ENCODE measurements at regions not wholly inside any gene's neighbourhood (a gene's known extent, or its start where the extent isn't known, plus 50 kb on each side); places are given as distances from the start of the nearest gene placed in this dataset.

- Histone ChIP-seq H3K9ac (ENCODE audit: low read depth, low read length) (no peak overlapping the region), H3K9me3 (ENCODE audit: insufficient read depth, low read length, severe bottlenecking) (no peaks in the 10 kb centered on the region), H3K27me3 (ENCODE audit: insufficient read depth, low read length, poor library complexity) (no peaks in the 10 kb centered on the region), H3K36me3 (ENCODE audit: insufficient read depth, low read length) (no peaks in the 10 kb centered on the region), H3K4me1 (ENCODE audit: insufficient read depth, low read length) (no peaks in the 10 kb centered on the region), H3K27ac (ENCODE audit: low read length) (no peak overlapping the region), H3K4me2 (ENCODE audit: insufficient read depth, low read length) (no peak overlapping the region), H4K20me1 (ENCODE audit: insufficient read depth, low read length) (no peaks in the 10 kb centered on the region), H2AFZ (ENCODE audit: low read depth, low read length) (no peak overlapping the region), H3K4me3 (ENCODE audit: low read depth in 1 of 2, low read length in 2 of 2) (no peak overlapping the region), H3K79me2 (ENCODE audit: insufficient read depth, low read length) (no peaks in the 10 kb centered on the region)
- ATAC-seq (ENCODE audit: insufficient read depth, low read depth) (peak; percentile 44; the same call in 2 of the 3 replicates), DNase-seq (peak; percentile 27)
- TF ChIP-seq EZH2 (IDR thresholded peaks at IDR 0.05; ENCODE audit: borderline replicate concordance, low read depth, low read length, severe bottlenecking) (no peak), CTCF (IDR thresholded peaks at IDR 0.05; ENCODE audit: borderline replicate concordance, extremely low read depth, low read length, poor library complexity, severe bottlenecking) (no peak)
These were observed 55.4 kb upstream of the LMTK2 start for GRCh38 chr7:98051118-98051744.

GRCh38 chr7:98054585-98054984 is 52.1 kb upstream of the LMTK2 start:
- no peak for TF ChIP-seq EZH2 (IDR thresholded peaks at IDR 0.05; ENCODE audit: borderline replicate concordance, low read depth, low read length, severe bottlenecking)
- no peak for TF ChIP-seq CTCF (IDR thresholded peaks at IDR 0.05; ENCODE audit: borderline replicate concordance, extremely low read depth, low read length, poor library complexity, severe bottlenecking)
- no peak for DNase-seq

GRCh38 chr7:98056580-98056979 is 50.1 kb upstream of the LMTK2 start:
- no peak for TF ChIP-seq EZH2 (IDR thresholded peaks at IDR 0.05; ENCODE audit: borderline replicate concordance, low read depth, low read length, severe bottlenecking)
- TF ChIP-seq CTCF (IDR thresholded peaks at IDR 0.05; ENCODE audit: borderline replicate concordance, extremely low read depth, low read length, poor library complexity, severe bottlenecking), result no peak
- Histone ChIP-seq H3K27ac (ENCODE audit: low read length) (no peak overlapping the region), H3K4me1 (ENCODE audit: insufficient read depth, low read length) (no peaks in the 10 kb centered on the region), H3K79me2 (ENCODE audit: insufficient read depth, low read length) (no peaks in the 10 kb centered on the region), H3K4me2 (ENCODE audit: insufficient read depth, low read length) (no peak overlapping the region), H3K36me3 (ENCODE audit: insufficient read depth, low read length) (no peaks in the 10 kb centered on the region), H3K27me3 (ENCODE audit: insufficient read depth, low read length, poor library complexity) (no peaks in the 10 kb centered on the region), H3K9me3 (ENCODE audit: insufficient read depth, low read length, severe bottlenecking) (no peaks in the 10 kb centered on the region), H3K4me3 (ENCODE audit: low read depth in 1 of 2, low read length in 2 of 2) (no peak overlapping the region), H2AFZ (ENCODE audit: low read depth, low read length) (no peak overlapping the region), H3K9ac (ENCODE audit: low read depth, low read length) (no peak overlapping the region), H4K20me1 (ENCODE audit: insufficient read depth, low read length) (no peaks in the 10 kb centered on the region)
- DNase-seq (no peak), ATAC-seq (ENCODE audit: insufficient read depth, low read depth) (no peak)

More at GRCh38 chr7:98054585-98054984, 52.1 kb upstream of the LMTK2 start:
- no peaks in the 10 kb centered on the region for H3K36me3 ChIP-seq (ENCODE audit: insufficient read depth, low read length)
- H3K4me3 ChIP-seq (ENCODE audit: low read depth in 1 of 2, low read length in 2 of 2), result no peak overlapping the region
- no peak overlapping the region for H3K9ac ChIP-seq (ENCODE audit: low read depth, low read length)
- no peaks in the 10 kb centered on the region for H3K27me3 ChIP-seq (ENCODE audit: insufficient read depth, low read length, poor library complexity)
- H4K20me1 ChIP-seq (ENCODE audit: insufficient read depth, low read length), result no peaks in the 10 kb centered on the region
- no peak overlapping the region for H3K4me2 ChIP-seq (ENCODE audit: insufficient read depth, low read length)
- no peaks in the 10 kb centered on the region for H3K4me1 ChIP-seq (ENCODE audit: insufficient read depth, low read length)
- ATAC-seq (ENCODE audit: insufficient read depth, low read depth), result no peak
- H2AFZ ChIP-seq (ENCODE audit: low read depth, low read length), result no peak overlapping the region
- no peaks in the 10 kb centered on the region for H3K9me3 ChIP-seq (ENCODE audit: insufficient read depth, low read length, severe bottlenecking)
- no peaks in the 10 kb centered on the region for H3K79me2 ChIP-seq (ENCODE audit: insufficient read depth, low read length)
- no peak overlapping the region for H3K27ac ChIP-seq (ENCODE audit: low read length)
